Endodermal cell (in vitro differentiated cells): ENCODE measurements at regions not wholly inside any gene's neighbourhood (a gene's known extent, or its start where the extent isn't known, plus 50 kb on each side); places are given as distances from the start of the nearest gene placed in this dataset.

ENCODE experiments used
- DNase-seq: peaks from one replicate; pipeline ENCODE4 v3.0.0-alpha.2; 2017
- H3K27ac ChIP-seq: 2 replicates; pipeline ENCODE4 v1.5.1; 2013; ENCODE audit warnings: mild to moderate bottlenecking, low read depth, low read length, moderate library complexity
- H3K27me3 ChIP-seq: 2 replicates; pipeline ENCODE4 v1.6.1; 2013; ENCODE audit warnings: mild to moderate bottlenecking, low read length, moderate library complexity; ENCODE audit not compliant: insufficient read depth, control insufficient read depth, poor library complexity, severe bottlenecking
- H3K36me3 ChIP-seq: 2 replicates; pipeline ENCODE4 v1.7.0; 2013; ENCODE audit warnings: mild to moderate bottlenecking, low read length, moderate library complexity; ENCODE audit not compliant: control insufficient read depth, insufficient read depth
- H3K4me1 ChIP-seq: one replicate; pipeline ENCODE4 v1.7.0; 2013; ENCODE audit warnings: low read length; ENCODE audit not compliant: control insufficient read depth, insufficient read depth
- H3K4me3 ChIP-seq: 2 replicates; pipeline ENCODE4 v1.5.1; 2013; ENCODE audit warnings: mild to moderate bottlenecking, low read length, moderate library complexity
- H3K9ac ChIP-seq: 2 replicates; pipeline ENCODE4 v1.6.1; 2013; ENCODE audit warnings: mild to moderate bottlenecking, low read length, moderate library complexity; ENCODE audit not compliant: poor library complexity, severe bottlenecking; ENCODE audit errors: extremely low read depth
- H3K9me3 ChIP-seq: 2 replicates; pipeline ENCODE4 v1.6.1; 2013; ENCODE audit warnings: mild to moderate bottlenecking, low read length, moderate library complexity; ENCODE audit not compliant: control insufficient read depth
- H3K27ac Mint-ChIP-seq: 2 replicates; pipeline ENCODE4 v1.8.0; 2020; ENCODE audit warnings: mixed read lengths
- H3K27me3 Mint-ChIP-seq: 2 replicates; pipeline ENCODE4 v1.8.0; 2021; ENCODE audit warnings: mild to moderate bottlenecking, mixed read lengths; ENCODE audit not compliant: insufficient read depth
- H3K36me3 Mint-ChIP-seq: 2 replicates; pipeline ENCODE4 v1.8.0; 2020; ENCODE audit warnings: low read depth, mixed read lengths
- H3K4me1 Mint-ChIP-seq: 2 replicates; pipeline ENCODE4 v1.8.0; 2020; ENCODE audit warnings: mixed read lengths
- H3K4me3 Mint-ChIP-seq: 2 replicates; pipeline ENCODE4 v1.8.0; 2020; ENCODE audit warnings: mild to moderate bottlenecking, moderate library complexity, mixed read lengths
- H3K9me3 Mint-ChIP-seq: 2 replicates; pipeline ENCODE4 v1.8.0; 2020; ENCODE audit warnings: mild to moderate bottlenecking, mixed read lengths
- WGBS, 2 experiments: methylation state at CpG; one replicate each; pipeline versions ENCODE4 v1.1.5 to v1.1.7; 2013; ENCODE audit warnings: missing lambda C conversion rate in 2 of 2, mixed read lengths in 1 of 2; ENCODE audit not compliant: insufficient coverage in 1 of 2, insufficient read length in 1 of 2; 5-methylcytosine and 5-hydroxymethylcytosine counted together
- TF ChIP-seq, protein P1 (sequence below): fragments of 200-600 bp; sonication (generic); conservative IDR thresholded peaks from 2 replicates; pipeline ENCODE4 v1.5.0; 2021; ENCODE audit warnings: antibody characterized with exemption, mild to moderate bottlenecking

DNA sequence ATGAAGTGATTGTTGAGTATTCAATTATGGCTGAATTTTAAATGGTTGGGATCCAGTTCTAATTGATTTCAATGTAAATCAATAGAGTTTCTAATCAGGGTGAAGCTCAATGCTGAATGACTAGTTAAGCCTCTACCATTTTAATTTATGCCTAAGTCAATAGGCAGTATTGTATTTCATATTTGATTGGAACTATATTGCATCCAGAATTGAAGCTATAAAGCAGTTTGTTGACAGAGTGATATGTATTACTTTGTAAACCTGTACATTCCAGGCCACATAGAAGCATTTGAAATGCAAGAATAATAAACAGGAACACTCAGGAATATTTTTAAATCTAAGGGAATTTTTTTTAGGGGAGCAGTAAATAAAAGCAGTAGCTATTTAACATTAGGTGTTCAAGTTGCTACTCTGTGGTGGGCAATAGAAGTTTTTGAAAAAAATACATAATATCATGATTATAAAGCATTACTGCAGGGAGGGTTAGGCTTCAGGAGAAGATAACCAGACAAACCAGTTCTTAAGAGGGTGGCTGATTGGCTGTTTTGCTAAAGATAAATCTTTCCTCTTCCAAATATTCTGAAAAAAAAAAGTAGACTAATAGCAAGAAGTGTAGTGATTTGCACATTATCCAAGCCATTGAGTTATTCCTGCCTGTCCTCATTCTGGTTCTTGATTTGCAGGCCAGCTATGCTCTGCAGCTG, 492.0 kb upstream of the MEF2C start:
- no peaks in the 10 kb centered on the region for H3K4me1 ChIP-seq
- no peak overlapping the region for H3K9ac ChIP-seq
- H3K27ac ChIP-seq, result no peak overlapping the region
- no peak overlapping the region for H3K27ac Mint-ChIP-seq
- no peaks in the 10 kb centered on the region for H3K9me3 Mint-ChIP-seq
- no peaks in the 10 kb centered on the region for H3K36me3 Mint-ChIP-seq
- H3K9me3 ChIP-seq, result no peaks in the 10 kb centered on the region
- H3K4me1 Mint-ChIP-seq, result peaks cover 2% of the 10 kb centered on the region
- H3K4me3 Mint-ChIP-seq, result no peak overlapping the region
- no peak overlapping the region for H3K4me3 ChIP-seq
- H3K27me3 ChIP-seq, result no peaks in the 10 kb centered on the region
- no peaks in the 10 kb centered on the region for H3K27me3 Mint-ChIP-seq
- TF ChIP-seq, protein P1, sequence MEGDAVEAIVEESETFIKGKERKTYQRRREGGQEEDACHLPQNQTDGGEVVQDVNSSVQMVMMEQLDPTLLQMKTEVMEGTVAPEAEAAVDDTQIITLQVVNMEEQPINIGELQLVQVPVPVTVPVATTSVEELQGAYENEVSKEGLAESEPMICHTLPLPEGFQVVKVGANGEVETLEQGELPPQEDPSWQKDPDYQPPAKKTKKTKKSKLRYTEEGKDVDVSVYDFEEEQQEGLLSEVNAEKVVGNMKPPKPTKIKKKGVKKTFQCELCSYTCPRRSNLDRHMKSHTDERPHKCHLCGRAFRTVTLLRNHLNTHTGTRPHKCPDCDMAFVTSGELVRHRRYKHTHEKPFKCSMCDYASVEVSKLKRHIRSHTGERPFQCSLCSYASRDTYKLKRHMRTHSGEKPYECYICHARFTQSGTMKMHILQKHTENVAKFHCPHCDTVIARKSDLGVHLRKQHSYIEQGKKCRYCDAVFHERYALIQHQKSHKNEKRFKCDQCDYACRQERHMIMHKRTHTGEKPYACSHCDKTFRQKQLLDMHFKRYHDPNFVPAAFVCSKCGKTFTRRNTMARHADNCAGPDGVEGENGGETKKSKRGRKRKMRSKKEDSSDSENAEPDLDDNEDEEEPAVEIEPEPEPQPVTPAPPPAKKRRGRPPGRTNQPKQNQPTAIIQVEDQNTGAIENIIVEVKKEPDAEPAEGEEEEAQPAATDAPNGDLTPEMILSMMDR, result no peak
- H3K36me3 ChIP-seq, result no peaks in the 10 kb centered on the region
- no peak for DNase-seq

DNA sequence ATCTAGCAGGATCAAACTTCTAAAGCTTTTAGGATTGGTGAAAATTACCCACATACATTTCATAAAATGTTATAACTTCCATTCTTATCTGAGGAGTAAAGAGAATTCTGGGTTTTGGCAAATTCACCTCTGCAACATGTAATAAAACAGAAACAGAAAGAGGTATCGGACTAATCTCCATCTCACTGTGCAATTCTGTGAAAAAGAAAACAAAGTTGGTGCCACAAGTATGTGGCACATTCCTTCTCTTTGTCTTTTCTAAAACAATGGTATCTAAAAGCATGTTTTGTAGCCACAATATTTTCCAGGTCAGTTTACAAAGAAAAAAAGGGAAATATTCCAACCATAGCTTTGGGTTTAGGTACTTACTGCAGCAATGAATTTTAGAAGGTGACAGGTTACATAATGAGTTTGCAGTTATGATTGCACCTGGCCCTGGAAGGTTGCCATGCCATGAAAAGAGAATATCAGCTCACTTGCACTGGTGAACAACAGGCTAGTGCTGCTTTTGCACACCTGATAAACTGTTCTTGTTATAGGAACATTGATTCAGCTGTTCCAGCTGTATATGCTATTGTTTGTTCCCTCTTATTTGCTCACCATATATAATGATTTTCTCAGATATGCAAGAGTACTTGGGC, 491.3 kb upstream of the MEF2C start:
- Histone ChIP-seq H3K9ac (no peak overlapping the region), H3K9me3 (no peaks in the 10 kb centered on the region), H3K36me3 (no peaks in the 10 kb centered on the region), H3K4me1 (no peaks in the 10 kb centered on the region), H3K27ac (no peak overlapping the region), H3K27me3 (no peaks in the 10 kb centered on the region), H3K4me3 (no peak overlapping the region)
- TF ChIP-seq, protein P1, result no peak
- Mint-ChIP-seq H3K27me3 (no peaks in the 10 kb centered on the region), H3K9me3 (no peaks in the 10 kb centered on the region), H3K27ac (no peak overlapping the region), H3K4me1 (no peaks in the 10 kb centered on the region), H3K36me3 (no peaks in the 10 kb centered on the region), H3K4me3 (no peak overlapping the region)
- WGBS, 2 experiments, result 93 to 100% methylated on average over 1 of the region's 1 CpG
- no peak for DNase-seq

DNA sequence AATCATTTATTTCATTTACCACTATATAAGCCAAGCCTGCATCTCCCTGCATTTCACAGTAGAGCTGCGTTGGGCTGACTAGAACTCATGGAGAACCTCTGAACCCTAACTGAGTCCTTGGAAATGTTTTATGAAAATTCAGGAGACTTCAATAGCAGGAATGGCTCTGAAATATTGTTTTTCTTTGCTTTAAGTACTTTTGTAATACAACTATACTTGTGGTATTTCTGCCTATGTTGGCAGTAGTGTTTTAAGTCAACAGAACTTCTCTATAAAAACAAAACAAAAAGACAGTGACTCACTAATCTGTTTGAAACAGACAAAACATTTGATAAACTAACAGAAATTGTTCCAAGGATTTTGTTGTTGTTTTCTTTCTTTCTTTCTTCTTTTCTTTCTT, 489.2 kb upstream of the MEF2C start:
- no peaks in the 10 kb centered on the region for H3K9me3 Mint-ChIP-seq
- no peak overlapping the region for H3K27ac ChIP-seq
- H3K27me3 ChIP-seq, result no peaks in the 10 kb centered on the region
- TF ChIP-seq, protein P1, result no peak
- H3K4me3 ChIP-seq, result no peak overlapping the region
- H3K4me3 Mint-ChIP-seq, result no peak overlapping the region
- no peak overlapping the region for H3K27ac Mint-ChIP-seq
- H3K9ac ChIP-seq, result no peak overlapping the region
- DNase-seq, result no peak
- H3K4me1 ChIP-seq, result no peaks in the 10 kb centered on the region
- no peaks in the 10 kb centered on the region for H3K36me3 ChIP-seq
- no peaks in the 10 kb centered on the region for H3K27me3 Mint-ChIP-seq
- WGBS, 2 experiments, result 94% methylated on average over 1 of the region's 1 CpG; no CpG with 5 or more reads in 1 of the 2 experiments
- H3K4me1 Mint-ChIP-seq, result no peaks in the 10 kb centered on the region
- H3K36me3 Mint-ChIP-seq, result no peaks in the 10 kb centered on the region
- no peaks in the 10 kb centered on the region for H3K9me3 ChIP-seq
